GM18867 (cell line): ENCODE measurements at regions not wholly inside any gene's neighbourhood (a gene's known extent, or its start where the extent isn't known, plus 50 kb on each side); places are given as distances from the start of the nearest gene placed in this dataset.

Experiments
- ATAC-seq: cut with Tn5 transposase; IDR thresholded peaks from one replicate; pipeline ENCODE4 v1.9.1; 2021; ENCODE audit warnings: mild to moderate bottlenecking, moderate library complexity; ENCODE audit not compliant: unreplicated experiment

- no peak for ATAC-seq
These were observed 576.5 kb upstream of the PLXNA2 start for GRCh38 chr1:208820580-208821212.

GRCh38 chr1:208821939-208822338, 577.8 kb upstream of the PLXNA2 start:
- ATAC-seq = no peak

GRCh38 chr1:208825300-208825699, 581.1 kb upstream of the PLXNA2 start:
- ATAC-seq = no peak

DNA sequence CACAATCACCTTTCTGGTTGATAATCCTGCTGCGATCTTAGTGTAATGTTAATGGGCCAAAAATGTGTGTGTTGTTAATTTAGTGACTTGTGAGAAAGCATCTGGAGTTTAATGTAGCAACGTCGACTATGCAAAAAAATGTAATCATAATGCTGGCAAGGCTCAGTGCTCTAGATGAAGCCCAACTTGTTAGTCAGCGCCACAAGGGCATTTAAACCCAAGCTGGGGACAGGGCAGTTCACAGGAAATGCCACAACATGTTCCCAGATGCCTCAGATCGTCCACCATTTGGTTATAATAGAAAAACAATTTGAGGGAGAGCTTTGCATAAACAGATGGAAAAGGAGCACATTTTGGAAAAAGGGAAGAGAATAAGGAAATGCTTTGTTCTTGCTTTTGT, 585.4 kb upstream of the PLXNA2 start:
- no peak for ATAC-seq

DNA sequence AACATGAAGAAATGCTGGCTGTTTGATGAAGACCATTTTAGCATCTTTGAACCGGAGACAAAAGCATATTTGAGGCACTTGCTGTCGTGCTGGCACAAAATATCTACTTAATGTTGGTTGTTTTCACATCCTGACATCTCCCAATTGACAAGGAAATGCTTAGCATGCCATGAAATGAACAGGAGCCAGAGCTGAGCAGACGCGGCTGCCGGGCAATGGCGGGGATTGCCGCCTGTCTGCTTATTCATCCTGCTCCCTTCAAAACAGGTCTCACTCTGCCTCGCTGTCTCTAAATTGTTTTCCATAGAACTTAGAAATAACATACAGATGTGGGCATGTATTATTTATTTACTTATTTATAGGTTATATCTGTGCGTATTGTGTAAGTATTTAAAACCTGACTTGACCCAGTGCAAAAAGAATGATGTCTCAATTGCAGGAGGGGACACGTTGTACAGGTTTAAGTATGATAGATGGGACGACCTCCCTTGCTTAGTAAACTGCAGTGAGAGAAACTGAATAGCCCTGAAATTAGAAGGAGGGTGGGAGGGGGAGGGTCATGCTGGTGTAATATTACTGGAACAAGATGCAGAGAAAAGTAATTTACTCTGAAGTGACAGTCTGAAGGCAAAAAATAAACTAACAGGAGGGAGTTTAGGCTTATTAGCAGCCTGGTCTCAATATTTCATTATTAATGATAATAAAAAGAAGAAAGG, 590.4 kb upstream of the PLXNA2 start:
- ATAC-seq = no peak

GRCh38 chr1:208835097-208835463, 590.9 kb upstream of the PLXNA2 start:
- ATAC-seq = no peak

DNA sequence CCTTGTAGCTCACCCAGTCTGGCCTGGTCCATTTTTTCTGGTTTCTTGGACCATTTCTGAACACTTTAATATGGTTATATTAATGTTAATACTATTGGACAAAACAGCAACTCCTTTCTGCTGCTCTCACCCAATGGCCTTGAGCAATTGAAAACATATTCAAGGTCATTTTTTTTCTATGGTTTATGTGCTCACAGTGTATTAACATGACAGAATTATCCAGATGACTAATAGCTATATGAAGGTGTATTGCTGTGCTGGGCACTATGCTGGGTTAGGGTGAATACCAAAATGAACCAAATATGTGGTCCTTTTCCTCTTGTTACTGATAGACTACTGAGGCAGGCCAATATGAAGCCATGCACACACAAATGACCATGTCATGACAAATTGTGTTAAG, 591.6 kb upstream of the PLXNA2 start:
- ATAC-seq = no peak

- no peak for ATAC-seq
These were observed 593.1 kb upstream of the PLXNA2 start for GRCh38 chr1:208837242-208837641.

GRCh38 chr1:208841436-208841835, 597.3 kb upstream of the PLXNA2 start:
- ATAC-seq = no peak

DNA sequence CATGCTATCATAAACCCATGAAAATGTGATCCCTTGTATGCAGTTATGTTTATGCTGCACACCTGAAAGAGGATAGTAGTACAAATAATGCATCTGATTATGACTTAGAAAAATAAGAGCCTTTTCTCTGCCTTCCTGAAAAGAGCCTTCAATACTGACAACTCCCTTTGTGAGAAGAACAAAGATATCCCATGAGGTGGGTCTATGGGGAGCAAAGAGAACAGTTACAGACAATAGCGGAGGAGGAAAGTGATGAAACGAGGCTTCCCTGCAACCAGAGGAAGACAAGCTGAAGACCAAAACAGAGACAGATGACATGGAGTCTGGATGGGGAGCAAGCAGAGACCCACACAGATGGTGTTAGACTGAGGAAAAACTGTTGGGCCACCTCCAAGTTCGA, 598.3 kb upstream of the PLXNA2 start:
- ATAC-seq = no peak

DNA sequence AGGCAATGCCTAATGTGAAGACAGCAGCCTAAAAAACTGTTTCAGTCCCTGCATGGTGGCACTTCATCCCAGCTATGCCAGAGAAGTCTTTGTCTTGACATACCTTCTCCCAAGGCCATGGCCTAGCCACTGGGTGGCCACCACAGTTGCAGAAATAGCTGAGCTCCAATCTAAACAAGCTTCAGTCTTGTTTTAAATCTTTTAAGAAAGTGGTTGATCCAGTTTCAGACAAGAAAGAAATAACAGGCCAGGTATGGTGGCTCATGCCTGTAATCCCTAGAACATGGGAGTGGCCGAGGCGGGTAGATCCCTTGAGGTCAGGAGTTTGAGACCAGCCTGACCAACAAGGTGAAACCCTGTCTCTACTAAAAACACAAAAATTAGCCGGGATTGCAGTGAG, 600.0 kb upstream of the PLXNA2 start:
- no peak for ATAC-seq

- no peak for ATAC-seq
These were observed 604.7 kb upstream of the PLXNA2 start for GRCh38 chr1:208848854-208849253.

- no peak for ATAC-seq
These were observed 606.3 kb upstream of the PLXNA2 start for GRCh38 chr1:208850442-208850841.

DNA sequence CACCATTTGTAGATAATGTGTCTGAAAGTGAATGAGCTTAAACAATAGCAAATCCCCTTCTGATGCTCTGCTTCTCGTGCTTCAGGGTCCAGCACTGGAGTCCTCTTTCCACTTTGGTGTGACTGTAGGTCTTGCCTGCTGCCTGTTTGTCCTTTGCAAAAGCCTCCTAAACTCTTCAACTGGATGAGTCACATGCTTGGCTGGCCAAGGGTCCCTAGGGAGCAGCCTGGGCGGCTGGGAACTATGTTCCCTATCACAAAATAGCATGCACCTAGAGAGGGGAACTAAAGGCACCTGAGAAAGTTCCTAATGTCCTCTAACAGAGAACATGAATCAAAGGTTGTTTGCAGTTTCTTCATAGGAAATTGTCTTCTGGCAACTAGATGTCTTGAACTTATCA, 607.2 kb upstream of the PLXNA2 start:
- no peak for ATAC-seq

DNA sequence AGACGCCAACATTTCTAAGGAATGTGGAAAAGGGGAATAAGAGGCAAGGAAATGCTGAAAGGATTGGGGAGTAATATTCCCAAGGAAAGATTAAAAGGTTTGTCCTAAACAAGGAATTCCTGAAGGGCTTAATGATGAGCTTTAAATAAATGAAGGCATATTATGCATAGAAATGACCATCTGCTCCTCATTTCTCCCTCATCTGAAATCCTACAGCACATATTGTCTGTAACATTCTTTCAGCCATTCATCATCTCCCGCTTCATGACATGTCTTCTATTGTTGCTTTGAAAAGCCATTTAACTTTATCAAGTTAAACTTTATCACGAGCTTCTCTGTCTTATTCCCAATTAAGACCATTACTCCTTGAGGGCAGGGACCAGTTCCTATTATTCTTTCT, 608.7 kb upstream of the PLXNA2 start:
- no peak for ATAC-seq

DNA sequence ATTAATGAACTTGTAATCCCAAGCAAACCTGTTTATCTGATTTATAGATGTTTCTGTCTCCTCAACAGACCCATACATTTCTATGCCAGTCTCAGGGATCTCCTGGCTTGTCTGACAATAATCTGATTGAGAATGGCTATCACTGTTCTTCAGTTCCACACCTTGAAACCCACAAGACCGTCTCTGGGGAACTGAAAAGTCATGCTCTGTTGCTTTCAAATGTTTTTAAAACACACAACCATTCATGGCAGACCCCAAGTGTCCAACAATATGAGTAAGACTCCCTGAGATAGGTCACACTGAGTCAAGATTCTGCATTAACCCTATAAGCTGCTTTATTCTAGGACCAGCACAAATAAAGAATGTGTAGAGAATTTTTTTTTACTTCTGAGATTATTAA, 611.2 kb upstream of the PLXNA2 start:
- ATAC-seq = peak; percentile 88

- no peak for ATAC-seq
These were observed 613.3 kb upstream of the PLXNA2 start for GRCh38 chr1:208857465-208857864.

GRCh38 chr1:208858738-208859137, 614.6 kb upstream of the PLXNA2 start:
- no peak for ATAC-seq

DNA sequence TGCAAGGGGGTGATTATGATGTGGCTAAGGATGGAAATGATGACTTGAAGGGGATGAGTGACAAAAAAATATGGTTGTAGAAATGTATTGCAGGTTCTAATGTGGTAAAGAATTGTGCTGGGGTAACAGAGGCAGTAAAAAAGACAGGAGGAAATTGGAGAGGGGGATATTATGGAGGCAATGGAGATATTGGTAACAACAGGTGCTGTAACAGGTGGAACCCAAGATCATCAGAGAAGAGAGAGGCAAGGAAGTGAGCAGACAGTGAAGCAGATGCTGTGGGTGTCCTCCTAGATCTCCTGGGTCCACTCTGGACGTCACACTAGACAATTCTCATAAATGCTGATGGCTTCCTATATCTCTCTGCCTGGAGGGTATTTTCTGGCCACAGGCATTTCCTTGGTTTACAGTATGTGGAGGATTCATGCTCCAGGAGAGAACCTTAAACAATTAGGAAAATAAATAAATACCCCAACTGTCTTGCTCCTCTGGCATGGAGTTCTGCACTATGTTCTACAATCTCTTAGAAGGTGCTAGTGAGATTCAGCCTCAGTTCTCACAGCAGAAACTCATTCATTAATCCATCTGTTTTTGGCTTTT, 620.3 kb upstream of the PLXNA2 start:
- ATAC-seq = no peak

- ATAC-seq = no peak
These were observed 622.3 kb upstream of the PLXNA2 start for GRCh38 chr1:208866386-208866955.

GRCh38 chr1:208868554-208868953, 624.4 kb upstream of the PLXNA2 start:
- ATAC-seq = no peak

- no peak for ATAC-seq
These were observed 630.7 kb upstream of the PLXNA2 start for GRCh38 chr1:208874915-208875314.
